ENCODE measurements at regions not wholly inside any gene's neighbourhood (a gene's known extent, or its start where the extent isn't known, plus 50 kb on each side); places are given as distances from the start of the nearest gene placed in this dataset.

GRCh38 chr6:157756708-157757429 lies 66.2 kb upstream of the SNX9 start:
- DNase-seq = peak; percentile 86

- no peak for DNase-seq
These were observed 65.3 kb upstream of the SNX9 start for GRCh38 chr6:157757430-157758403.

DNA sequence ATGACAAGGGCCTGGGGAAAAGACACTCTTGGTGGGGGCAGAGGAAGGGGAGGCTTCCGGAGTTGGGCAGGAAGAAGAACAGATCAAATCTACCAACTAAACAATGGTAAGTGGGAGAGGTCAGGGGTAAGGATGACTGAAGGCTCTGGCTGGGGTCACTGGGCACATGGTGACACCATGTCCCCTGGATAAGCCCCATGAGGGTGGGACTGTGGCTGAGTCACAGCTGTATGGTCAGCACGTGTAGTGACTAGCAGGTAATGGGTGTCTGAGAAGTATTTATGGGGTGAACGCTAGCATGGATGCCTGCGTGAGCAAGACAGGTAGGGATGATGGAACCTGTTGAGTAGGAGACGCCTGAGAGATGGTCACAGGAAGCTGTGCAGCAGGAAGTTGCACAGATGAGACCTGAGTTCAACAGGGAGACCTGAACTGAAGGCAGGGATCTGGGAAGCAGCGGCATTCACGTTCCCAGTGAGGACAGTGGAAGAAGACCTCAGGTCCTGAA lies 64.5 kb upstream of the SNX9 start:
- no peak for DNase-seq

GRCh38 chr6:157759028-157759427 lies 64.0 kb upstream of the SNX9 start:
- DNase-seq = no peak

DNA sequence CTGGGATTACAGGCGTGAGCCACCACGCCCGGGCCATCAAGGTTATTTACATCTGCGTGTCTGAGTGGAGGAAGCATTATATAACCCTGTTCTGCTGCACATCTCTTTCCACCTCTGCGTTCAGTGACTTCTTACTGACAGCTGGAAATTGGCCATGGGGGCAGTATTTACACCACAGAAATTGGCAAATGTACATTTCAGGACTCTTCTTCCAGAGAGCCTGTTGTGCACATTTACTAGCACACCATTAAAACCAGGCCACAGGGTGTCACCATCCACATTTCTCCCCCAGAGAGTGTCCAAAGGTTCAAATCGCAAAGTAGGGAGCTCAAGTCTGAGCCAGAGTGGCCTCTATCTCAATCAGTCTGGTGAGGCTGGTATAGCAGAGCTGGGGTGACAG lies 62.9 kb upstream of the SNX9 start:
- no peak for DNase-seq

DNA sequence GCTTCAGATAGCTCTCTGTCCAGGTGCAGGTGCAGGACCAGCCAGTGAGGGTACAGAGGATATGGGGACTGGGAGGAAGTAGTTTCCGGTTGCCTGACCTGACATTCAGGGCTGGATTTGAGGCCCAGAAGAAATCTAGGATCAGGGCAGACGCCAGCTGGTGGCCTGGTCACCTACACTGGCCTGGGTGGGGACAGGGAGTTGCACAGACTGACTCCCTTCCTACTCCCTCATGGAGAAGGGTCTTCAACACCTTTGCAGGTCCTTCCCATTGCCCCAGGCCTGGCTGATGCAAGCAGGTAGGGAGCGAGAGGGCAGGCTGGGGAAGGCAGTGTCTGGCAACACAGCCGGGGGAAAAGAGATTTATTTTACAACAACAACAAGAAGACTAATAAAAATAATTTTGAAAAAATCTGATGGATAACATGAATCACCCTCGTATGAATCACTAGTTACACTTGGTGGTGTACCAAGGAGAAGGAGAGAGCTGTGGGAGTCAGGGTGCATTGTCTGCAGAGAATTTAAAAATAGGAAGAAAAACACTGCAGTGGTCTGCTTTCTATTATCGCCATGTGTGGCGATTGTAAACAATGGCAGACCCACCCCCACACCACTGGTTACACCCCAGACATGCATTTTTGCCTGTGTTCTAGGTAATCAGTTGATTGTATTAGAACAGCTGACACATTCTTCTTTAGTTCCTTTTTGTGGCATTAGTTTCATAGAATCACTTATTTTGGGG lies 62.3 kb upstream of the SNX9 start:
- no peak for DNase-seq

- no peak for DNase-seq
These were observed 61.6 kb upstream of the SNX9 start for GRCh38 chr6:157761331-157761921.

- DNase-seq = no peak
These were observed 61.1 kb upstream of the SNX9 start for GRCh38 chr6:157761926-157762325.

- no peak for DNase-seq
These were observed 60.4 kb upstream of the SNX9 start for GRCh38 chr6:157762636-157763035.

DNA sequence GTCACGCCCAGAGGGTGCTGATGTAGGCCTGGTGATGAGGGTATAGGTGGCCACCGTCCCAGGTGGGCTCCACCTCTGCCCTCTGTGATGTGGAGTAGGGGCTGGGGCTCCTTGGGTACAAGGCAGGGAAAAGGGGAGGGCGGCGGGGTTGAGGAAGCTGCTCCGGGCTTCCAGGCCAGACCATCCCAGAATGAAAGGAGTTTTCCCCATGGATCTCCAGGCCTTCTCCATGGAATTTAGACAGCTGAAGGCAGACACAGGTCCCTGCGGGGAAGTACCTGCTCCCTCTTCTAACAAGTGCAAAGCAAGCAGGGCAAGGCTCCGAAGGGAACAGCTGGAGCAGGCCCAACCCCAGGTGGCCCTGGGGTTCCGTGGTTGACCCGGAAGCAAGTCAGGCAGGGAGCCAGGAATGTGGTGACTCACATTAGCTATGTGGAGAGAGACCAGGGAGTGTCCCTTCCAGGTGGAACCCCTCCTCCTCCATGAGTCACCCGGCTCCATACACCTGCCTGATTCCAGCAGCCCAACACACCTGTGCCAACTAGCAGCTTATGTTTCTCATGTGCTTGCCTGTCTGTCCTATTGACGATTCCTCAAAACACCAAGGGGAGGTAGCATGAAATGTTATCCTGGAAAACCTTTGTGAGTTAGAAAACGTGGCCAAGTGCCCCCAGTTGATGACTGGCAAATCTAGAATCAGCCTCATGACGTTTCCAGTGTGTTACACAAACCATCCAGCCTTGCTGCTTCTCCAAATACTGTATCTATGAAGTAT lies 59.7 kb upstream of the SNX9 start:
- DNase-seq = no peak

GRCh38 chr6:157763904-157764177 lies 59.2 kb upstream of the SNX9 start:
- no peak for DNase-seq

- DNase-seq = peak; percentile 73
These were observed 58.6 kb upstream of the SNX9 start for GRCh38 chr6:157764178-157765068.

DNA sequence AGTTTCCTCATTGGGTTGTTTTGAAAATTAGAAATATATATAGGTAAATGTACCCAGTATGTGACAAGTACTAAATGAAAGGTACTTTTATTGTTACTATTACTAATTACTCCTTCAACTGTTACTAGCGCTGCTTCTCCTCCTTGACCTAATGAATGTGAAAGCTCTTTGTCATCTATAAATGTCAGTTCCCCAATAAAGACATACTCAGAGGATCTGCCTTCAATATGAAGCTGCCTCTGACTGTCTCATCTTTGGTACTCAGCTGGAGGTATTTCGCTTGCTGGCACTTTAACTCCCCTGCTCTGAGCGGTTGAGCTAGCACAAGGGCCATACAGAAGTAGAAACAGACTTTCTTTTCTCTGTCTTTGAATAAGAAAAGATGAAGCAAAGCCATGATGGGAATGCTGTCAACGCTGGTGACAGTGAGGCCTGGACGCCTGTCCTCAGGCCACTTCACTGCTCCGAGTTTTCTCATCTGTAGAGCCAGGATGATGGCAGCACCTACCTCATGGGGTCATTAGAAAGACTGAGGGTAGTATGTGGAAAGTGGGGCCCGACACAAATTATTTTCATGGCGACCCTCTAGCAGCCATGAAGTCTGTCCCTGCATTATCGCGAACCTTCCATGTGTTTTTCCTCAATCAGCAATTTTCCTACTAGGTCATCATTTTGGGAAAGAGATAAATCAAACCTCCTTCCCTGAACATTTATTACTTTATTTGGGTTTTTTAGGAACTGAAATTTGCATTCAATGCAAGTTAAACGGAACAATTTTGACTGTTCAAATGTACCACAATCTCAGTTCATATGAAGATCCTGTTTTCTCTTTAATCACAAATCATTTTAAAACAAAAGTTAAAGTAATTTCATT lies 55.9 kb upstream of the SNX9 start:
- no peak for DNase-seq

DNA sequence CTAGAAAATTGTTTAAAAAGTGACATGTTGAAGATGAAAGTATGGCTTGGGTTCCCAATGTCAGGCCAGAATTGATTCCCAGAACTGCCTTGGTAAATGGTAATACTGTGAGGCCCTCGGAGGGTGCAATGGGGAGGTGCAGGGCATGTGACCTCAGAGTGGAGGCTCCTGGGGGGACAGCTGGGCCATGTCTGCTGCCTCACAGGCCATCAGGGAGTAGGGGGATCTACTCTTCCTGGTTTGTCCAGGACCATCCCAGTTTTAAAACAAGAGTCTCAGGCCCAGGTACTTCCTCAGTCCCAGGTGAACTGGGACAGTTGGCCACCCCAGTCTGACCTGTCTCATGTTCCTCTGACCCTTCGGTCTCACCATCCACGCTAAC lies 55.3 kb upstream of the SNX9 start:
- no peak for DNase-seq

- DNase-seq = no peak
These were observed 54.7 kb upstream of the SNX9 start for GRCh38 chr6:157768304-157768703.

GRCh38 chr6:157768863-157769551 lies 54.0 kb upstream of the SNX9 start:
- no peak for DNase-seq

DNA sequence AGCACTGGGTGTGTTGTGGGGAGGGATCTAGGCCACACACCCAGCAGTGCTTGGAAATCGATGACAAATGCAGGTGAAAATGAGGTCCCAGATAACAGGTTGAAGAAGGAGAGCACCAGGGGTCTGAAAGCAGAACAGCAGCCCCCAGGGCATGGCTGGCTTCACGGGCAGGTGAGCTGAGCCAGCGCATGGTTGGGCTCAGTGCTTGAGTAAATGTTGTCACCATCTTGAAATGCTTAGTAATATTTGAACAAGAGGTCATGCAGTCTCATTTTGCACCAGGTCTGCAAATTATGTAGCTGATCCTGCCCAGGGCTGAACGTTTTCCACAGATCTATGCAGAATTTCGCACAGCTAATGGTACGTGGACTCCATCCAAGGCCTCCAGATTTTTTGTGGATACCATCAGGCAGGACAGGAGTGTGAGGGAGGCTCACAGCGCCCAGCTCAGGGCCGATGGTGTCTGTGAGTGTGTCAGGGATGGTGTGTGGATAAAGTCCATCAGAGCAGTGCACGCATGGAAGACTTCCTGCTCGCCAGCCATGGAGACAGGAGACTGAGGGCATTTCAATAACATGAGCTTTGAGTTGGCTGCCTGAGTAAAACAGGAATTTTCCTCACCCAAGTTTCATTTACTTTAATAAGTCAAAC lies 53.1 kb upstream of the SNX9 start:
- no peak for DNase-seq

DNA sequence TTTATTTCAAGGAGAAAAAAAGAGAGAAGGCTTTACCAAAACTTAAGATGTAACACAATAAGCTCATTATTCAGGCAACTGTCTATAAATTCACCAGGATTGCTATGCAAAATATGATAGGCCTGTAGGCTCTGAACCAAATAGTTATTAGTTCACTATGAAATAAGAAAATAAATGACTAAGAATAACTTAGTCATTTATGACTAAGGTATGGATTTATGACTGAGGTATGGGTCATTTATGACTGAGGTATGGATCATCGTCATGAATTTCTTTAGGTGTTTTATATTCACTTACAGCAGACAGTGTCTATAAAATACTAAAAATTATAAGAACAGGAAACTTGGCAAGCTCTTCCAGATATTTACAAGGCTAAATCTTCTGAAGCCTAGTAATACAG lies 52.1 kb upstream of the SNX9 start:
- DNase-seq = no peak

All from muscle of arm (tissue), 1 donor.